ENCODE measurements at regions not wholly inside any gene's neighbourhood (a gene's known extent, or its start where the extent isn't known, plus 50 kb on each side); places are given as distances from the start of the nearest gene placed in this dataset.

DNA sequence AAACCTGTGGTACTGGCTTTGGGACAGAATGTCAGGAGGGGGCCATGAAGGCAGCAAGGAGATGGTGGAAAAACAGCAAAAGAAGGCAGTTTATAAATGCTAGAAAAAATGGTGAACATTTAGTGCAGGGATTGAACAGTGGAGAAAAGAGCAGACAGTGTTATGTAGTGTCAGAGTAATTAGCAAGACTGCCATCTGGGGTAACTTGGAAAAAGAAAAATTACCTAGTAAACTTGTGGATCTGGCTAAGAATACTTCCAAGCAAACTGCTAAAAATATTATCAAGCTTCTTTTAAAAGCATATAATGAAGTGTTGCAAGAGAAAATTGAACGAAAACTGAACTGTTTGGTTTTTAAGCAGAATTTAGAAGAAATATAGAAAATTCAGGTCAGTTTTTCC, 267.8 kb downstream of the INSIG2 start:
- no peak for FAIRE-seq

DNA sequence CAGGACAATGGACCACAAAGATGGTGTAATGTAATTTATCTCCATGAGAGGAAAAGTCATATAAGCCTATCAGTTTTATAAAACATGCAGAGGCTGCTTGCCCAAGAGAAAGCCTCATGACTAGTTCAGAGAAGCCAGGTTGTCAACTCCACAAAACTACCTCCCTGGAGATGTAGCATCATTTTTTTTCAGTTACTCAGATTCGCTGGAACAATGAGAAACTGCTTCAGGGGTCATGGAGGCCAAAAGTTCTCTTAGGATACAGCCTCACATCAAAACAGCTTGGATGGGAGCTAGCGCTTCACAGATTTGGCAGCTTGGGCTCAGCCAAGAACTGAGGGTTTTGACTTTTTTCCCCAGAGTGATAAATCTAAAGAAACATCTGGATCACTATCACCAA, 263.5 kb downstream of the INSIG2 start:
- FAIRE-seq: no peak

More for the DNA sequence above, 267.8 kb downstream of the INSIG2 start:
- no peak for DNase-seq (ENCODE audit: insufficient read length, low spot score)

DNA sequence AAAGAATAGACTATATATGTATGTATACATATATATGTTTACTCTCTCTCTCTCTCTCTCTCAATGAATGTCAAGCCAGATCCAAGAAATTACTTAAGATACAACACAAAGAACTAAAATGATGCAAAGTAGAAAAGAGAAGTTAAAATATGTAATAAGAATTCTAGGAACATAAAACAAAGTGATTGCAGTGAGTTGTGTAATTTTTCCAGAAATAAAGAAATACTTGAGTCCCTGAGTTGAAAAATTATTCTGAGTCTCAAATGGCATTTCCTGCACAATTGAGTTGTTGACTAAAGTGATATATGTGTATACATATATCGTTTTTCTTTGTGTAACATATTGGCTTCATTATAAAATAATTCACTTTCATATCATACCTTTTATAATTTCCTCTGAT, 262.4 kb downstream of the INSIG2 start:
- DNase-seq (ENCODE audit: insufficient read length, low spot score) (no peak), FAIRE-seq (no peak)

More for the DNA sequence above, 263.5 kb downstream of the INSIG2 start:
- DNase-seq (ENCODE audit: insufficient read length, low spot score): no peak

DNA sequence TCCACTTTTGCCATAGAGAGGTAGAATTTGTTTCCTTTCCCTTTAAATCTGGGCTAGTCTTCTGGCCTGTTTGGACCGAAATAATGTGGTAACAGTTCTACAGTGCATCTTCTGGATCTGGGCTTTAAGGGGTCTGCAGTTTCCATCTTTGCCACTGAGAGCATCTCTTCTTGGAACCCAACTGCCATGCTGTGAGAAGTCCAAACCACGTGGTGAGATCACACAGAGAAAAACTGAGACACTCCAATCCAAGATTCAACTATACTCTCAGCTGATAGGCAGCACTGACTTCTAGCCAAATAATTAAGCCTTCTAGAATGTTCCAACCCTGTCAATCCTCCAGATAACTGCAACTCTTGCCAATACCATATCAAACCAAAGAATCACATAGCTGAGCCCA, 261.1 kb downstream of the INSIG2 start:
- FAIRE-seq: no peak

DNA sequence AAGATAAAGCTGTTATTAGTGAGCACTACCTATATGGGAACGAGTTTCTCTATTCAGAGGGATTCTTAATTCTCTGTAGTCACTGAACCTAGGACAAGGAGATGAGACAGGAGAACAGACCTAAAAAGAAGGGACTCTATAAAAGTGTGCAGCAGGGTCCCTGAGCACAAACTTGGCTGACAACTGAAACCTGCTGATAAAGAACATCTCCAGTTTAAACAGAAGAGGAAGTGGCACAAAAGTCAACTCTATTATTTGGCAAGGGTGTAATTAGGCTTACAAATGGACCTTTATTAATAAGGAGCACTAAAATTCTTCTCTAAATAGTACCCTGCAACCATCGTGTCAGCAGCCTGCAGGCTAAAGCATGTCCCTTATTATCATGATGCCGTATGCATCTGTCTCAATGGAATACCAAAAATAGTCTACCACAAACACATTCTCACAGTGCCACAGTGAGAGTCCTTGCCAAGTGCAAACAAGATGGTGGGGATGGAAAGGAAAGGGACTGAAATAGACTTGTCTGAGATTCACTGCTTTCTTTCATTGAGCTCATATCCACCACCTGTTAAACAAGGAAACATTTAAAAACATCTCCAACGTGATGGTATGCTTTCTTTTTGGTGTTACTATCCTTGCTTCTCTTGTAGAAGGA, 260.2 kb downstream of the INSIG2 start:
- FAIRE-seq (no peak), DNase-seq (ENCODE audit: insufficient read length, low spot score) (no peak)

More for the DNA sequence above, 261.1 kb downstream of the INSIG2 start:
- DNase-seq (ENCODE audit: insufficient read length, low spot score): no peak

DNA sequence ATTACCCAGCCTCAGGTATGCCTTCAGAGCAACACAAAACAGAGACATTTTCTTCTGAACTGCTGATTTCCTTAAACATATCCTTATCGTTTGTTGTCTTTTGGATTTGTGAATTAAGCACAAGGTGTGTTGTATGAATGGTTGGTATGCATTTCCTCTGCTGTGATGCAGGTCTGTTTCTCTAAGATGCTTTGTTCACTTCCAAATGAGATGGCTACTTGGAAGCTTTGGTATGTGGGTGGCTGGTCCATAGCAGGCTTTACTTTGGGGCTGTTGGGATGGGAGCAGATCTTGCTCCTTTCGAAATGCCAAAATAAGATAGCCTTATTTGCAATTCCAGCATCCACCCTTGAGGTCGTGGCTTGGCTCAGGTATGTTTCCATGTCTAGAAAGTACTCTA, 257.2 kb downstream of the INSIG2 start:
- no peak for DNase-seq (ENCODE audit: insufficient read length, low spot score)
- FAIRE-seq: no peak

DNA sequence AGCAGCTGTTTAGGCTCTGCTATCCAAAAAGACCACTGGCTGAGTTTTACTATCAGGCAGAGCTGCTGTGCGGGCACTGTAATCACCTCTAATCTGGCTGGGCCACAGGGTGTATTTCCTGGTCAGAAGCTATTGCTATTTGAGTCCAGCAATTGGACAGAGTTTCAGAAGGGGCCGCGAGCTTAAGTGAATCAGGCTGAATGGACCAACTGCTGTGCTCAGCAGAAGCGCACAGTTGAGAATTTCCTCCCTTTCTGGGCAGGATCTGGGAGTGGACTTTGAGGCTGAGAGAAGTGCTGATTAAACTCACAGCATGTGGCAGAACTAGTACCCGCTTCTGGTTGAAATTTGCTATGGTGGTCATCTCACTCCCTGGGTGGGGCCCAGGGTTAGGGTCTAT, 251.8 kb downstream of the INSIG2 start:
- FAIRE-seq: no peak
- DNase-seq (ENCODE audit: insufficient read length, low spot score): no peak

DNA sequence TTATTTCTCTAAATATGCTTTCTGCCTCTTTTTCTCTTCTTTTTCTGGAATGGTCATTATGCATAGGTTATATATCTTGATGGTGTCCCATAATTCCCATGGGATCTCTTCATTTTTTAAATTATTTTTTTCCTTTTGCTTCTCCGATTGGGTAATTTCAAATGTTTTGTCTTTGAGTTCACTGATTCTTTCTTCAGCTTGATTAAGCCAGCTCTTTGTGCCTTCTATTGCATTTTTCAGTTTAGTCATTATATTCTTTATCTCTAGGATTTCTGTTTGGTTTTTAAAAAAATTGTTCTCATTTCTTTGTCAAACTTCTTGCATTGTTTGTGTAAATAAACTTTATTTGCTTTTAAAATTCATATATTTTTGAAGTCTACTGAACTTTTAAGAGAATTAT, 251.1 kb downstream of the INSIG2 start:
- FAIRE-seq: no peak
- no peak for DNase-seq (ENCODE audit: insufficient read length, low spot score)

DNA sequence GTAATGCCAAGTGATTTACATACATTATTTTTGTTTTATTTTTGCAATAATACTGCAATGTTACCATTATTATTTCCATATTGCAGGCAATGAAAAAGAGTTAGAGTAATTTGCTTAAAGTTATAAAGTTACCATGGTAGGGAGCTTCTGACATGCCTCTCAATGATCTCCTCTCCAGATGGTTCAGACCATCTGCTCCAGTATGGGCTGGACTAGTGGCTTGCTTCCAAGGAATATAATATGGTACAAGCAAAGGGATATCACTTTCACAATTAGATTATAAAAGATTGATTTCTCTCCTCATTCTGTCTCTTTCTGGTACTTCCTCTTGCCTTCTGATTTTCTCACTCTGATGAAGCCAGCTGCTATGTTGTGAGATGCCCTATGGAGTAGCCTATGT, 245.4 kb downstream of the INSIG2 start:
- DNase-seq (ENCODE audit: insufficient read length, low spot score) (no peak), FAIRE-seq (no peak)

DNA sequence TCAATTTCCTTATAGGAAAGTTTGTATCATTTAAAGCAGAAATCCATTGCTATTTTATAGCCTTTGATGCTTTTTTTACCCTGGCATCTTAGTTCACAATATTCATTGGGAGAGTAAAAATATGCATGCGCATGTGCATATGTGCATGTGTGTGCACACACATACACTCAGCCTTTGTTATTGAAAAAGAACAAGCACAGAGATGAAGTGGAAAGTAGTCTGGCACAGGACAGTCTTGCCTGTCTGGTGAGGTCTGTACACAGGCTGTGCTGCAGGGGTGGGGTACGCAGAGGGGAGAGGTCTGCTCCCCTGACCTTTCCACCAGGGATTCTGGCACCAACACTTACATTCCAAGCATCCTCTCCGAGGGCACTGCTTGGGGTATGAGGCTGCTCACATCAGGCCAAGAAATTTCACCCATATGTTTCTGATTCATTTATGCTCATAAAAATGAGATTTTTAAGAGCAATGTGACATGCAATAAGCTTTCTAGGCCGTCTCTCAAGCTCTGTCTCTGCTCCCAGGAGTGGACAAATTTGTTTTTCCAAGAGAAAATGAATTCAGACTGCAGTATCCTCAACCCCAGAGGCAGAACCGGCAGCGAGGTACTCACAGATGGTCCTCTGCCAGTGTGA, 237.2 kb downstream of the INSIG2 start:
- FAIRE-seq (no peak), DNase-seq (ENCODE audit: insufficient read length, low spot score) (no peak)

DNA sequence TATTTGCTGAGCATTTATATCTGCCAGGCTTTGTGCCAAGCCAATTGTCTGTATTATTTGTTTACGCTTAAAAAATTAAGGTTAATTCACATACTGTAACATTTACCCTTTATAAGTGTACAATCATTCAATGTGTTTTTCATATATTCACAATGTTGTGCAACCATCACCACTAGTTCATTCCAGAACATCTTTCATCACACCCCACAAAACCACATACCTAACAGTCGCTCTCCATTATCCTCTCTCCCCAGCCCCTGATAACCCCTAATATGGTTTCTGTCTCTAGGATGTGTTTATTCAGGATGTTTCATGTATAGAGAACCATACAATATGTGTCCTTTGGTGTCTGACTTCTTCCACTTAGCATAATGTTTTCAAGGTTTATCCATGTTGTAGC, 234.1 kb downstream of the INSIG2 start:
- no peak for FAIRE-seq
- no peak for DNase-seq (ENCODE audit: insufficient read length, low spot score)

DNA sequence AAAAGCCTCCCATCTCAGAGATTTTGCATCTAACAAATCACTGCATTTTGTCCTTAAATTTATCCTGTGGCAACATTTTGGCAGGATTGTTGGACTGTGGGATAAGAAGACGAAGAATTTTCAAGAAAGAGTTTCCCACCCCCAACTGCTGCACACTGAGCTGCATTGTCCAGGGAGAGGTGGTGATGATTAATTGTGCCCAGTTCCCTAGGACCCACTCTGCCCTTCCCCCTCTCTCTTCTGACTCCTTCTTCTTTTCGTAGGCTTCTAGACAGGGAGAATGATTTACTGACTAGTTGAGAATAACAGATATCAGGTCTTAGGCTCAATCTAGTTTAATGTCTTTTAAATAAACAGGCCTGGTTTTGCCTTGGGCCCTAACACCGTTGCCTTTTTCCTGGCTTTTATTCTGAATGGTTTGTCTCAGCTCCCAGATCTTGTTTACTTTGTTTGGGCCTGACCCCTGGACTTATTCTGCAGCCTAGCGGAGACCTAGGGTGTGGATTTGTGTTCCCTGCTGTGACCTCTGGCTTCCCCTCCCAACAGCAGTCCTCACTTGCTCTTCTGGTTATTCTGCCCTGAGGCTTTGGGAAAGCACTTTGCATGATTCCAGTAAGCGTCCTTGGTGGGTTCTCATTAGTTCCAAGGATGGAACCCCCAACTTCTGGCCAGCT, 233.3 kb downstream of the INSIG2 start:
- no peak for FAIRE-seq

DNA sequence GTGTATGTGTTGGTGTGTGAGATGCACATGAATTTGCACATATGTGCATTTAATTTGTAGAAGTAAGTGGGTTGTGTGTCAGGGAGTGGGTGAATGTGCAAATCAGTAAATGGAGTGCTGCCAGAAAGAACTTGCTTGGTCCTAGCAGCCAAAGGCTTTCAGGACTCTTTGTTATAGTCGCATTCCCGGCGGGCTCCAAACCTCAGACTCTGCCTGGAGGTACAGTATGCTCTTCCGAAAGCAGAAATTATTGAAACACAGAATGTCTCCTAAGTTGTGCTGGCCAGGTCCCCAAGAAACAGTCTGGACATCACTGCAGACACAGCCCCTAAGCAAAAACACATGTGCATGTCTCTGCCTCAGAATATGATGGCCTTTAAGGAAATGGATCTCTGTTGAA, 232.4 kb downstream of the INSIG2 start:
- FAIRE-seq (no peak), DNase-seq (ENCODE audit: insufficient read length, low spot score) (no peak)

More for the DNA sequence above, 233.3 kb downstream of the INSIG2 start:
- DNase-seq (ENCODE audit: insufficient read length, low spot score): no peak

DNA sequence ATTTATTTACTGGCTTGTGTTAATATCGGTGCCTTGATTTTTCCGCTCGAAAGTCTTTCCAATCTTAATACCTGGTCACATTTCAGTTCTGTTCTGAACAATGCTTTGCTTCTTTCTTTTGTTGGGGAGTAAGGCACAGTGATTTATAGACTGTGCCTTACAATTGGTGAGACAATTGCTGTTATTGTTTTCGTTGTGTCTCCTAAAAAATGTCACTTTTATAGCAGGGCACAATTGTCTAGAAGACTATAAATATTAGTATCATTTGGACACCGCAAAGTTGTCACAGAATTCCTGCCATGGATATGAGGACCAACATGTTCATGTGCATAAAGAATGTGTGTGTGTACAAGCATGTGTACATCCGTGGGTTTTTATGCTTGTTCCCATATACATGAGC, 231.9 kb downstream of the INSIG2 start:
- no peak for DNase-seq (ENCODE audit: insufficient read length, low spot score)
- no peak for FAIRE-seq

DNA sequence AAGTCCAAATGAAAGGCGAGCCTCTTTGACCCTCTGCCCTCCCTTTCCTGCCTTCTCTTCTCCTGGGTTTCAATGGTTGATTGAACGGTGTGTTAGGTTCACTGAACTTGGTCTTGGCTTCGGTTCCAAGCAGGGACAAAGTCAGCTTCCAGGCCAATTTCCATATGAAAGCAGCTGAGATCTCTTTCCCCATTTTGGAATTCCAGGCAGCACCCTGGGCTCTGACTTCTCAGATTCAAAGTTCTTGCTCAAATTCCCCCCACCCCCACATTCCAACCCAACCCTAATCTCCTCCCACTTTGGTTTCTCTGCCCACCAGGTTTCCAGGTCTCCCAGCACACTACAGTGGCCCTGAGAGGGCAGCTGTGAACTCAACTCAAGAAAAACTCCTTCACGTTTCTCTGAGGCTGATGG, 231.0 kb downstream of the INSIG2 start:
- FAIRE-seq (no peak), DNase-seq (ENCODE audit: insufficient read length, low spot score) (no peak)

DNA sequence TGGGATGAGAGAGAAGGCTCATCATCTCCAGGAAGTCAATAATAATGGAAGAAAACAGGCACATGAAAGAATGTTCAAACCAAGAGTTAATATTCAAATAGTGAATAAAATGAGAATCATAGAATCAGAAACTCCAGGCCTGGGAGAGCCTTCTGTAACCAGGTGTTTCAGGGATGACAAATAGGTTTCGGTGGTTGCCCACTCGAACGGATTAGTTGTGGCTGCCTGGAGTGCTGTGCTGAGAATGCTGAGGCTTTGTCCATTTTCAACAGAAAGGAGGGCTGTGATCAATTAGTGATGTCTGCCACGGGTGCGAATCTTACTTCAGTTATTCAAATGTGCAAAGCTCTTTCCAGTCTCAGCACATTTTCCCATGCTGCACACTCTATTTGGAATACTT, 227.3 kb downstream of the INSIG2 start:
- FAIRE-seq (no peak), DNase-seq (ENCODE audit: insufficient read length, low spot score) (no peak)

DNA sequence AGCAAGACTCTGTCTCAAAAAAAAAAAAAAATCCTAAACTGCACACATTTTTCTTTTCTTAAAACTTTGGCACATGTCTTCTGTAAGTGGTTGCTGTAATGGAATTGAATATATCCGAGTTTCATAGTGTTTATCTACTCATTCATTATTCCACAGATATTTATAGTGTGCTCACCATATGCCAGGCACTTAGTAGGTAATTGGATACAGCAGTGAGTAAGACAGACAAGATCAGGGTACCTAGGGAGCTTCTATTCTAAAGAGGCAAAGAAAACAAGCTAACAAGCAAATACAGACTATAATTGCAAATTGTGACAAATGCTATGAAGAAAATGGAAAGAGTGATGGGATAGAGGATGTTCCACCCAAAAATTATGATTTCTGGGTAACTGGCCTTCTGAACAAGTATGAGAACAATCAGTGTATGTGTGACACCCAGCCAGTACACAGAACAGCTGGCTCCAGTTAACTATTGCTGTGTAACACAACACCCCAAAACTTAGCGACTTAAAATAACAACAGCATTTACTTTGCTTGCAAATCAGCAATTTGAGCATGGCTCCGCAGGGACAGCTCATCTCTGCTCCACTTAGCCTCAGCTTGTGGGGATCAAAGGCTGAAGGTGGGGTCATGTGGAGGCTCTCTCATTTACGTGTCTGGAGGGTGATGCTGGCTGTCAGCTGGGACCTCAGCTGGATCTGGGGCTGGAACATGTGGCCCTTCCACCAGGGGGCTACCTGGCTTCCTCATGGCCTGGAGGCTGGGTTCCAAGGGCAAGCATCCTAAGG, 224.9 kb downstream of the INSIG2 start:
- DNase-seq (ENCODE audit: insufficient read length, low spot score) (no peak), FAIRE-seq (no peak)

DNA sequence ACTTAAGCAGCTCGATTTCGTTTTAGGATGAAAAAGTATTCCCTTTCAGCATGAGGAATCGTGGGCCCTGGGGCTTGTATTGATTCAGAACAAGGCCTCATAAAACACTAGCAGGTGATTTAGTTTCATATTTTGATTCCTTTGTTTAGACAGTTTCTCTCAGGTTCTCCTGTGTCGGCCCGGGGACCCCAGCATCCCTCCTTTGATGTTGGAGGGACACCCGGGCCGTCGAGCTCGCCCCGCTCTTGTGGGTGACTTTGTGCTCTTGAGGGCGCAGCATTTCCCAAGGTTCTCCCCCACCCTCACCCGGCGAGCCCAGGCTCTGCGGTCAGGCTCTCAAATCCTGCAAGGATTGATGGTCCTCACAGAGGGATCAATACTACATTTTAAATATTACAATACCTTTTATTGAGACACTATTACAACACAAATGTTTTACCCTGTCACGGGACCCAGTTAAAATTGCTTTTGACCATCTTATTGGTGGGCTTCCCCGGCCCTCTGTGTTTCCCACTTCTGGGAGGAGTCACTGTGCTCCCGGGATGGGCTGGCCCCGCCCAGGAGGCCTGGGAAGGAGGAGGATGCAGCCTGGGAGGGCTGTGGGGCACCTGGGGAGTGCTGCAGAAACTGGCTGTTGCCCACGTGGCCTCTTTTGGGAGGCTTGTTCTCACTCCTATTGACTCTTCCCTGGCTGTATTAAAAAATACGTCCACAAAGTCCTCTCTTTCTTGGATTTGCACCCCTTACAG, 222.6 kb downstream of the INSIG2 start:
- DNase-seq (ENCODE audit: insufficient read length, low spot score) (no peak), FAIRE-seq (no peak)

DNA sequence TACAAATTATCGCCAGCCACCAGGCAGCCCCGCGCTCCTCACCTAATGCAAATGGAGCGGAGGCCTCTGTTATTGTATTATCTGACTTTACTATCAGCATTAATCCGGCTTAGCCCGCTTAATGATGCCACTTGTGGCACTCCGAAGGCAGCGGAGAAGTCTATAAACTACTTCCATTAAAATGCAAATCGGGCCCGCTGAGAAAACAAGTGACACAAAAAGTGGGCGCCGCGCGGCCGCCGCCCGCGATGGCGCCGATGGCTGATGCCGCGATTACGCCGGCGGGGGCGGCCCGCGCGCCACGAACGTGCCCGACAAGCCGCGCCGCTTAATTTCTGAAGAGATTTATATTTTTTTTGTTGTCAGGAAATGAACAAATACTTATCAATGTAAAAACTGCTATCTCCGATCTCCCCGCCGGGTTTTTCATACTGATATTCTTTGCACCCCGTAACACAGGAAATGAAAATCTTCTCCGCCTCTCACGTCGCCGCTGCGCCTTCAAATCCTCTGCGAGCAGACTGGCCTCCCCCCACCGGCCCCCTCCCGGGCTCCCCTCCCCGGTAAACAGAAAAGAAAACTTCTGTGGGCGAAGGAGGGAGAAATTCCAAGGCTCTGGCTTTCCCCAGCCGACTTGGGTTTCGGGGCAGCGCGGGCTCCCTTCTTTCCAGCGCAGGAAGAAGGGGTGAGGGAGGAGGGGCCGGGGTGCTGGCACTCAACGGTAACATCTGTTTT, 221.8 kb downstream of the INSIG2 start:
- FAIRE-seq: no peak
- DNase-seq (ENCODE audit: insufficient read length, low spot score): no peak

Measured in HTR-8/SVneo (cell line).